PC-3 (cell line): ENCODE measurements at regions not wholly inside any gene's neighbourhood (a gene's known extent, or its start where the extent isn't known, plus 50 kb on each side); places are given as distances from the start of the nearest gene placed in this dataset.

Experiments
- ATAC-seq: fragments of 200-7000 bp; cut with Tn5 transposase; 2 replicates; pipeline ENCODE4 v1.9.1; 2020; ENCODE audit warnings: mild to moderate bottlenecking, moderate library complexity
- BruUV-seq: library from RNA; stranded (reverse); fragments of 400-500 nt; replicated peaks from 2 replicates; lab custom pipeline; 2021; lab: Mats Ljungman, UMichigan
- CTCF ChIA-PET: fragments of 300-600 bp; sonication (Branson Sonifier 250); formaldehyde crosslinking; loops from one replicate; lab custom pipeline; 2022; ENCODE audit warnings: antibody characterized with exemption; lab: Charles Lee
- POLR2A ChIA-PET: fragments of 300-600 bp; sonication (Branson Sonifier 250); formaldehyde crosslinking; loops from one replicate; lab custom pipeline; 2022; ENCODE audit warnings: antibody characterized with exemption; ENCODE audit not compliant: unreplicated experiment; lab: Charles Lee
- DNase-seq: peaks from one replicate; pipeline ENCODE4 v3.0.0-alpha.2; 2015
- H2AFZ ChIP-seq: fragments of 300-600 bp; sonication (generic); 2 replicates; pipeline ENCODE4 v1.6.0; 2016; ENCODE audit warnings: antibody characterized with exemption, low read length
- H3F3A ChIP-seq: fragments of 300-600 bp; sonication (generic); one replicate; pipeline ENCODE4 v1.6.0; 2017; ENCODE audit warnings: antibody characterized with exemption, low read length, control low read depth, mild to moderate bottlenecking; ENCODE audit not compliant: unreplicated experiment
- H3K27ac ChIP-seq: fragments of 300-600 bp; sonication (generic); 2 replicates; pipeline ENCODE4 v1.5.1; 2016; ENCODE audit warnings: mild to moderate bottlenecking, low read length
- H3K27me3 ChIP-seq: fragments of 300-600 bp; sonication (generic); 2 replicates; pipeline ENCODE4 v1.6.1; 2016; ENCODE audit warnings: low read length, mixed read lengths
- H3K36me3 ChIP-seq: fragments of 300-600 bp; sonication (generic); 2 replicates; pipeline ENCODE4 v1.6.1; 2016; ENCODE audit warnings: low read depth, mixed run types, low read length, mixed read lengths
- H3K4me1 ChIP-seq: fragments of 300-600 bp; sonication (generic); 2 replicates; pipeline ENCODE4 v1.5.1; 2016; ENCODE audit warnings: low read length; ENCODE audit not compliant: insufficient read depth
- H3K4me2 ChIP-seq: fragments of 300-600 bp; sonication (generic); 2 replicates; pipeline ENCODE4 v1.6.0; 2016; ENCODE audit warnings: low read length
- H3K4me3 ChIP-seq: fragments of 300-600 bp; sonication (generic); 2 replicates; pipeline ENCODE4 v1.5.1; 2016; ENCODE audit warnings: mild to moderate bottlenecking, low read length, mixed read lengths
- H3K79me2 ChIP-seq: fragments of 300-600 bp; sonication (generic); 2 replicates; pipeline ENCODE4 v1.6.1; 2017; ENCODE audit warnings: low read length, mixed read lengths
- H3K9ac ChIP-seq: fragments of 300-600 bp; sonication (generic); 2 replicates; pipeline ENCODE4 v1.6.0; 2016; ENCODE audit warnings: mild to moderate bottlenecking, low read length
- H3K9me2 ChIP-seq: fragments of 300-600 bp; sonication (generic); replicated peaks from 2 replicates; pipeline ENCODE4 v1.6.1; 2016; ENCODE audit warnings: mixed run types, low read length, mixed read lengths
- H3K9me3 ChIP-seq: fragments of 300-600 bp; sonication (generic); 2 replicates; pipeline ENCODE4 v1.6.1; 2016; ENCODE audit warnings: low read length, mixed read lengths
- H4K20me1 ChIP-seq: fragments of 300-600 bp; sonication (generic); 2 replicates; pipeline ENCODE4 v1.6.1; 2016; ENCODE audit warnings: low read length, mixed read lengths
- CTCF ChIP-seq: fragments of 300-600 bp; sonication (generic); conservative IDR thresholded peaks from 2 replicates; pipeline ENCODE4 v1.5.1; 2017; ENCODE audit warnings: antibody characterized with exemption, low read depth, mild to moderate bottlenecking, low read length
- EZH2 ChIP-seq: fragments of 300-600 bp; sonication (generic); IDR thresholded peaks from one replicate; pipeline ENCODE4 v1.6.1; 2017; ENCODE audit warnings: antibody characterized with exemption, mild to moderate bottlenecking, low read length; ENCODE audit not compliant: unreplicated experiment
- EZH2phosphoT487 ChIP-seq: fragments of 300-600 bp; sonication (generic); IDR thresholded peaks from 2 replicates; pipeline ENCODE4 v1.6.1; 2018; ENCODE audit warnings: mild to moderate bottlenecking, antibody characterized with exemption, low read length, borderline replicate concordance
- intact Hi-C: fragments of 100-400 bp; cut with micrococcal nuclease; formaldehyde crosslinking; loops from 2 replicates; pipeline ENCODE4 v1.9.0; 2023

- BruUV-seq, result no TSS peak
- H3K79me2 ChIP-seq, result no peaks in the 10 kb centered on the region
- peaks cover 4% of the 10 kb centered on the region for H3K4me1 ChIP-seq
- no peaks in the 10 kb centered on the region for H3K36me3 ChIP-seq
- no peak for DNase-seq
- no peaks in the 10 kb centered on the region for H3K9me2 ChIP-seq
- CTCF ChIA-PET, result no interaction called here
- no peak for ATAC-seq
- H2AFZ ChIP-seq, result no peak overlapping the region
- no peaks in the 10 kb centered on the region for H3K9me3 ChIP-seq
- H3K27ac ChIP-seq, result no peak overlapping the region
- TF ChIP-seq EZH2 (no peak), CTCF (no peak), EZH2phosphoT487 (no peak)
- no peaks in the 10 kb centered on the region for H4K20me1 ChIP-seq
- no peaks in the 10 kb centered on the region for H3K27me3 ChIP-seq
- H3F3A ChIP-seq, result no peaks in the 10 kb centered on the region
- no peak overlapping the region for H3K4me3 ChIP-seq
- POLR2A ChIA-PET, result no interaction called here
- H3K9ac ChIP-seq, result no peak overlapping the region
- no peak overlapping the region for H3K4me2 ChIP-seq
- intact Hi-C loops, result no loop called here
These were observed 761.3 kb downstream of the TSN start for GRCh38 chr2:122516775-122517174.

DNA sequence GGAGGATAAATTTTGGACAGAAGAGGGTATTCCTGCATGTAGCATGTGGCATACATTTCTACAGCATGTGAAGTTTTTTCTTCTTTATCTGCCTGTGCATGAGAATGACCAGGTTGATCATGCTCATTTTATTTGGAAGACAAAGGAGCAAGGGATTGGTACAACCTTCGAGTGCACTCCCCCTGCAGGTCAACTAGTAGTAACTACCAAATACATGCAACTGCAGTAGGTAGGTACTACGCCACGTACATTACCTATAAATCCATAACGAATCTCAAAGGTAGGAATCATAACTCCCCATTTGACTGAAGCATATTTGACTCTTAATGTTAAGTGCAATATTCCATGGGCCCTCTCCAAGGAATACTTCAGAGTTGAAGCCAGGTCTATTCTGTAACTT is 763.9 kb downstream of the TSN start:
- Histone ChIP-seq H2AFZ (no peak overlapping the region), H3F3A (no peaks in the 10 kb centered on the region), H3K9me2 (no peaks in the 10 kb centered on the region), H3K36me3 (no peaks in the 10 kb centered on the region), H3K4me1 (peaks cover 4% of the 10 kb centered on the region), H3K4me3 (no peak overlapping the region), H3K27ac (no peak overlapping the region), H3K4me2 (no peak overlapping the region), H3K9me3 (no peaks in the 10 kb centered on the region), H3K27me3 (no peaks in the 10 kb centered on the region), H3K79me2 (no peaks in the 10 kb centered on the region), H3K9ac (no peak overlapping the region), H4K20me1 (no peaks in the 10 kb centered on the region)
- TF ChIP-seq EZH2 (no peak), EZH2phosphoT487 (no peak), CTCF (peak; percentile 50; the same call in 1 of the 2 replicates)
- intact Hi-C loops, result no loop called here
- ATAC-seq, result no peak
- DNase-seq, result peak; percentile 11
- ChIA-PET CTCF (no interaction called here), POLR2A (no interaction called here)
- BruUV-seq, result no TSS peak

- H3K9me2 ChIP-seq, result no peaks in the 10 kb centered on the region
- H4K20me1 ChIP-seq, result no peaks in the 10 kb centered on the region
- no TSS peak for BruUV-seq
- no peak overlapping the region for H3K9ac ChIP-seq
- no peak overlapping the region for H3K27ac ChIP-seq
- H3K4me1 ChIP-seq, result peaks cover under 1% of the 10 kb centered on the region; the same call in 1 of the 2 replicates
- no peak overlapping the region for H3K4me3 ChIP-seq
- POLR2A ChIA-PET, result no interaction called here
- no peak for TF ChIP-seq EZH2phosphoT487
- no peak for TF ChIP-seq EZH2
- TF ChIP-seq CTCF, result no peak
- CTCF ChIA-PET, result no interaction called here
- no peaks in the 10 kb centered on the region for H3F3A ChIP-seq
- DNase-seq (no peak), ATAC-seq (no peak)
- H3K27me3 ChIP-seq, result no peaks in the 10 kb centered on the region
- no peaks in the 10 kb centered on the region for H3K9me3 ChIP-seq
- no peaks in the 10 kb centered on the region for H3K79me2 ChIP-seq
- no peaks in the 10 kb centered on the region for H3K36me3 ChIP-seq
- intact Hi-C loops, result no loop called here
- H3K4me2 ChIP-seq, result no peak overlapping the region
- H2AFZ ChIP-seq, result no peak overlapping the region
These were observed 764.6 kb downstream of the TSN start for GRCh38 chr2:122519821-122520611.
